Natural killer cell (primary cell): ENCODE measurements at regions not wholly inside any gene's neighbourhood (a gene's known extent, or its start where the extent isn't known, plus 50 kb on each side); places are given as distances from the start of the nearest gene placed in this dataset.

ENCODE experiments used
- ATAC-seq, 3 donors: fragments of 150-1000 bp in 2 of 3; fragments of 200-7000 bp in 1 of 3; cut with Tn5 transposase; 1 replicate in 1 of 3; 2 replicates in 2 of 3; pipeline ENCODE4 v1.10.0; 2021; ENCODE audit warnings: mild to moderate bottlenecking in 2 of 3, moderate library complexity in 2 of 3
- DNase-seq, 2 donors: peaks; one replicate each; pipeline versions ENCODE4 v3.0.0 to v3.0.0-alpha.2; 2013 to 2021; ENCODE audit warnings: mixed read lengths in 1 of 2
- H3K27ac ChIP-seq: one replicate; pipeline ENCODE4 v1.5.1; 2013; ENCODE audit warnings: mild to moderate bottlenecking, low read length
- H3K27me3 ChIP-seq: one replicate; pipeline ENCODE4 v1.6.1; 2013; ENCODE audit warnings: low read length; ENCODE audit not compliant: control insufficient read depth, insufficient read depth
- H3K36me3 ChIP-seq: one replicate; pipeline ENCODE4 v1.6.1; 2013; ENCODE audit warnings: low read length; ENCODE audit not compliant: control insufficient read depth, insufficient read depth
- H3K4me1 ChIP-seq: one replicate; pipeline ENCODE4 v1.6.1; 2013; ENCODE audit warnings: low read length; ENCODE audit not compliant: control insufficient read depth, insufficient read depth
- H3K4me3 ChIP-seq: one replicate; pipeline ENCODE4 v1.5.1; 2013; ENCODE audit warnings: low read length
- H3K9me3 ChIP-seq: one replicate; pipeline ENCODE4 v1.6.1; 2013; ENCODE audit warnings: low read length; ENCODE audit not compliant: control insufficient read depth, insufficient read depth
- H3K27ac Mint-ChIP-seq, 2 donors: one replicate each; pipeline ENCODE4 v1.8.0; 2022; ENCODE audit warnings: mild to moderate bottlenecking in 2 of 2, mixed read lengths in 2 of 2, moderate library complexity in 1 of 2
- H3K27me3 Mint-ChIP-seq, 2 donors: one replicate each; pipeline ENCODE4 v1.8.0; 2022; ENCODE audit warnings: low read depth in 2 of 2, mixed read lengths in 2 of 2
- H3K36me3 Mint-ChIP-seq: one replicate; pipeline ENCODE4 v1.8.0; 2022; ENCODE audit warnings: mixed read lengths
- H3K4me1 Mint-ChIP-seq, 2 donors: one replicate each; pipeline ENCODE4 v1.8.0; 2022; ENCODE audit warnings: mixed read lengths in 2 of 2
- H3K4me3 Mint-ChIP-seq: one replicate; pipeline ENCODE4 v1.8.0; 2022; ENCODE audit warnings: mild to moderate bottlenecking, moderate library complexity, mixed read lengths
- H3K9me3 Mint-ChIP-seq, 2 donors: one replicate each; pipeline ENCODE4 v1.8.0; 2022; ENCODE audit warnings: mixed read lengths in 2 of 2
- CTCF ChIP-seq: fragments of 200-600 bp; IDR thresholded peaks from one replicate; pipeline ENCODE4 v1.8.0; 2022; ENCODE audit warnings: antibody characterized with exemption
- WGBS: methylation state at CpG from one replicate; pipeline ENCODE4 v1.1.7; 2013; ENCODE audit warnings: missing lambda C conversion rate; ENCODE audit not compliant: insufficient coverage; 5-methylcytosine and 5-hydroxymethylcytosine counted together
- intact Hi-C: fragments of 100-400 bp; cut with micrococcal nuclease; formaldehyde crosslinking; loops from one replicate; pipeline ENCODE4 v1.14.2; 2022

GRCh38 chr18:53754154-53754553 lies 470.3 kb downstream of the MBD2 start:
- H3K36me3 Mint-ChIP-seq: no peaks in the 10 kb centered on the region
- H3K9me3 Mint-ChIP-seq: peaks cover 20 to 21% of the 10 kb centered on the region in 2 donors
- H3K4me3 ChIP-seq: no peak overlapping the region
- intact Hi-C loops: no loop called here
- no peak overlapping the region for H3K27ac Mint-ChIP-seq
- H3K27me3 ChIP-seq: no peaks in the 10 kb centered on the region
- H3K27me3 Mint-ChIP-seq: no peaks in the 10 kb centered on the region
- no peak for TF ChIP-seq CTCF
- ATAC-seq (no peak), DNase-seq (no peak)
- H3K4me1 ChIP-seq: no peaks in the 10 kb centered on the region
- H3K36me3 ChIP-seq: no peaks in the 10 kb centered on the region
- H3K4me1 Mint-ChIP-seq: no peaks in the 10 kb centered on the region
- H3K27ac ChIP-seq: no peak overlapping the region
- H3K4me3 Mint-ChIP-seq: no peak overlapping the region
- peaks cover 2% of the 10 kb centered on the region for H3K9me3 ChIP-seq

- no peak overlapping the region for H3K4me3 Mint-ChIP-seq
- ATAC-seq (no peak), DNase-seq (no peak)
- Histone ChIP-seq H3K36me3 (no peaks in the 10 kb centered on the region), H3K4me1 (no peaks in the 10 kb centered on the region), H3K27me3 (no peaks in the 10 kb centered on the region), H3K4me3 (no peak overlapping the region), H3K9me3 (peaks cover 2% of the 10 kb centered on the region), H3K27ac (no peak overlapping the region)
- no peak for TF ChIP-seq CTCF
- no peak overlapping the region for H3K27ac Mint-ChIP-seq
- peaks cover 17% of the 10 kb centered on the region in 2 donors for H3K9me3 Mint-ChIP-seq
- no peaks in the 10 kb centered on the region for H3K36me3 Mint-ChIP-seq
- intact Hi-C loops: no loop called here
- H3K4me1 Mint-ChIP-seq: no peaks in the 10 kb centered on the region
- 79% methylated on average over 3 of the region's 3 CpGs for WGBS
- H3K27me3 Mint-ChIP-seq: no peaks in the 10 kb centered on the region
These were observed 470.9 kb downstream of the MBD2 start for GRCh38 chr18:53753601-53754000.

GRCh38 chr18:53752781-53753367 lies 471.6 kb downstream of the MBD2 start:
- Mint-ChIP-seq H3K27ac (no peak overlapping the region), H3K36me3 (no peaks in the 10 kb centered on the region), H3K4me1 (no peaks in the 10 kb centered on the region), H3K4me3 (no peak overlapping the region), H3K9me3 (peaks cover 13% of the 10 kb centered on the region in 2 donors), H3K27me3 (no peaks in the 10 kb centered on the region)
- Histone ChIP-seq H3K4me1 (no peaks in the 10 kb centered on the region), H3K36me3 (no peaks in the 10 kb centered on the region), H3K27me3 (no peaks in the 10 kb centered on the region), H3K27ac (no peak overlapping the region), H3K4me3 (no peak overlapping the region), H3K9me3 (peaks cover 2% of the 10 kb centered on the region)
- TF ChIP-seq CTCF: no peak
- ATAC-seq (no peak), DNase-seq (no peak)
- intact Hi-C loops: no loop called here
- 87% methylated on average over 5 of the region's 5 CpGs for WGBS

GRCh38 chr18:53749766-53750165 lies 474.7 kb downstream of the MBD2 start:
- ATAC-seq (no peak), DNase-seq (no peak)
- Mint-ChIP-seq H3K27ac (no peak overlapping the region), H3K36me3 (no peaks in the 10 kb centered on the region), H3K9me3 (peaks cover 9 to 10% of the 10 kb centered on the region in 2 donors), H3K27me3 (no peaks in the 10 kb centered on the region), H3K4me3 (no peak overlapping the region), H3K4me1 (no peaks in the 10 kb centered on the region)
- Histone ChIP-seq H3K4me3 (no peak overlapping the region), H3K9me3 (no peaks in the 10 kb centered on the region), H3K4me1 (no peaks in the 10 kb centered on the region), H3K27ac (no peak overlapping the region), H3K27me3 (no peaks in the 10 kb centered on the region), H3K36me3 (no peaks in the 10 kb centered on the region)
- 89% methylated on average over 5 of the region's 5 CpGs for WGBS
- intact Hi-C loops: no loop called here
- no peak for TF ChIP-seq CTCF
